Hindlimb muscle (tissue), 1 donor: ENCODE measurements at regions not wholly inside any gene's neighbourhood (a gene's known extent, or its start where the extent isn't known, plus 50 kb on each side); places are given as distances from the start of the nearest gene placed in this dataset.
A peak's percentile ranks its signal among the peaks of the same experiment; 100 is the strongest.

Experiments used
- DNase-seq: peaks from one replicate; pipeline ENCODE4 v3.0.0-alpha.2; 2013

DNA sequence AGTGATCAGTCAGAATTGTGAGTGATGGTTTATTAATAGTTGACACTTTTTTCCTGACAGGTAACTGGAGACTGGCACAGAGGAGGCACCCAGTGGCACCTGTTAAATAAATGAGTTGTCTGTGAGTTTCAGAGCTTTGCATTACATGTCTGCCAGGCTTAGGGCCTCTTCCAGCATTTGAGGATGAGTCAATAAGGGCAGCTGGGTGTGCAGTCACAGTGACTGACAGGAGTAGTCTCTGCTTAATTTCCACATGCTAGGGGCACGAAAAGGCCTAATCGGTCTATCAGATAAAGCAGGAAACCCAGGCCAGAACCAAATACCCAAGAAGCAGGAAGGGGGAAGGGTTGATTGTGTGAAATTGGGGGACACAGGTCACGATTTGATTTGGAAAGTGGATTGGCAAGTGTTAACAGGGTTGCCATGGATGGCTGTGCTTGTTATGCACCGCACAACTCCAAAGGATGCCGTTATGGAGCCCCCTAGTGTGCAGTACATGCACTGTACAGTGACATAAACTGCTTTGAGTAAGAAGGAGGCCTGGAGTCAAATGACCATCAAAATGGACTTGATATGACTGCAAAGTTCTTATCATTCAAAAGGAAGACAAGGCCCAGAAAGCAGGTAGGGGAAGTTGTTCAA lies 111.9 kb upstream of the GGTLC1 start:
- peak; percentile 24 for DNase-seq

- DNase-seq = no peak
These were observed 110.3 kb upstream of the GGTLC1 start for GRCh38 chr20:24098886-24099285.

DNA sequence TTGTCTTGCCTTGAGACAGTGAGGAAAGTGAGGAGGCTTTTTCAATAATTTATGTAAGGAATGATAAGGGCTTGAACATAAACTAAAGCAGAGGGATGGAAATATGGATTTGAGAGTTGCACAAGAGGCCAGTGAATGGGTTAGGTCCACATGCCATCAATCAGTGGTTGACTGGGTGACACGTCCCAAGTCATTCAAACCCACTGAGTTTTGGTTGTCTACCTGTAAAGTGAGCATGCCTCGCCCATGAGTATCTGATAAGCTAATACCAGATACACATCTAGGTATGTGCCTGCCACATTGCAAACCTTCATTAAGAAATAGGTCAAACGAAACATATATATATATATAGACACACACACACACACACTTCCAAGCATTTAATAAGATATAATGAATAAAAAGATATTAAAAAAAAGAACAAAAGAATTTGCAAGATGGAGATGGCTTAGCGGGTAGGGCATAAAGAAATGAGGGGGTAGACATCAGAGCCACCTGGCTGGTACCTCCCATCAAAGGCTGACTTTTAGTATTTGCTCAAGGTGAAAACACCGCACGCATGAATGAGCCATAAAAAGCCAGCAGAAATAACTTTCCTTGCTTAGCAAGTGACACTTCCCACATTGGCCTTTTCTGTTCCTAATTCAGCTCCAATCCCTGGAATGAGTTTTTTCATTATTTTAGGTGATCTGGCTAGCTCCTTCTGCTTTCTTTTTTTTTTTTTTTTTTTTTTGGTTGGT lies 109.1 kb upstream of the GGTLC1 start:
- no peak for DNase-seq

DNA sequence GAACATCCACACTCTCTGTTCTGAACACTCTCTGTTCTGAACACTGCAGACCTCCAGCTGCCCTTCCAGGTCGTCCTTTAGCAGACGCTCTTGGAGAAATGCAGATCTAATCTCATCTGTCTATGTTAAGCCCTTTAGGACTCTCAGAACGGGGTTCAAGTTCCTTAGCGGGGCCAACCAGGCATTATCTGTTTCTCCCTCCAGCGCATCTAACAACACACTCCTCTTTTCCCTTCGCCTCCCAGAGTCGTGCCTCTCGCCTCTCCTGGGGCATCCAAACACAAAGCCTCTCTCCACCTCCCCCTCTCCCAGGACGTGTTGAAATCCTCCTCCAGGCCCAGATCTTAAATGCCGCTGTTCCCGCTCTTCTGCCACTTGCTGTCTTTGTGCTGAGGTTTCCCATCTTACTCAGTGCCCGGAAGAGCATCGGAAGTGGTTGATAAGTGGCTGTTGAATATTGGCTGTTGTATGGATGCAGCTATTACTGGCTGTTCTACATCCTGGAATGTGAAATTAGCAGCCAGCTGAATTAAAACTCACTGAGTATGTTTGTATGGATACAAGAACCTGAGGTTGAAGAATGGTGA lies 108.4 kb upstream of the GGTLC1 start:
- no peak for DNase-seq

DNA sequence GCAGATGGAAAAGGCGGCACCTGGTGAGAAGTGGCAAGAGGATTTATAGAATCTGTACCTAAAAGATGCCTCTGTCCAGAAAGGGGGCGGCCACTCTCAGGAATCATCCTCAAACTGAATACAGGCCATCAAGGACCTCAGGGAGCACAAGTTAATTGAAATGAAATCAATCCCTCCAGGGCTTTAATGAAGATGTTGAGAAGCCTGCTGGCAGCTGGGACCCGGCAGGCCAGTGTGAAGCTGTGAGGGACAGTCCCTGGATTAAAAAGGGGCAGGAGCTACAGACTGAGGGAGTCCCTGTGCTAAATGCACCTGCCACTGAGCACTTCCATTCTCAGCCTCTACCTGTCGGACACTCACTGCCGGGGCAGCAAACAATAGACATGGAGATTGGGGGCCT lies 107.7 kb upstream of the GGTLC1 start:
- DNase-seq = no peak

GRCh38 chr20:24095756-24096155 lies 107.2 kb upstream of the GGTLC1 start:
- DNase-seq = no peak

- DNase-seq = no peak
These were observed 106.7 kb upstream of the GGTLC1 start for GRCh38 chr20:24095303-24095702.

DNA sequence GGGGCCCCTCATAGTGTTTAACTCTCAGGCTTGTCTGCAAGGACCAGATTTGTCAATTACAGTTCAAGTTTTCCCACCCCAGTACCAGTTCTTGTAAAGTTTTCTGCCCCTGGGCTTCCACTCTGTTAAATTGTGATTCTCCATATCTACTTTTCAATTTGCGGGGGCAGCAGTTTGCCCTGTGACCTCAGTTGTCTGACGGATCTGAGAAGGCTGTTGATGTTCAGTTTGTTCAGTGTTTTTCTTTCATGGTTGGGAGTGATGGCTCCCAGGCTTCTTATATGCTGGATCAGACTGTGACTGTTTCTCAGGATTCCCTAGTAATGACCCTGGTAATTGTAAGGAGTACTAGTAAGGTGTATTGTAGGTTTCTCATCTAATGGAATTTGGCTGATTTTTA lies 101.0 kb upstream of the GGTLC1 start:
- no peak for DNase-seq

DNA sequence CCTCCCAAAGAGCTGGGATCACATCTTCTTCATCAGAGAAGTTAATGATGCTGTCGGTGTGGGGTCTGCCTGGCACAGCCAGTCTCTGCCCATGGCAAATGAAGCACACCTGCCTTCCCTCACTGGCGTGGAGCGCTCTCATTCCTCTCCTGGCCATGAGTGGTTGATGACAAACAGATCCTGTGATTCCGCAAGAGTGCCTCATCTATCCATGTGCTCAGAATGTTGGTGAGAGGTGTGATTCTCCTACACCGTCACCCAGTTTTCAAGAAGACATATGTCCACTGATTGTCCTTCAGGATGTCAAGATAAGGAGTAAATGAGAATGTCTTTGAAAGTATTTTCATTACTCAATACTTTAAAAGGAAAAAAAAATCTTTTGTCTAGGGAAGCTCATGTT lies 97.5 kb upstream of the GGTLC1 start:
- no peak for DNase-seq

DNA sequence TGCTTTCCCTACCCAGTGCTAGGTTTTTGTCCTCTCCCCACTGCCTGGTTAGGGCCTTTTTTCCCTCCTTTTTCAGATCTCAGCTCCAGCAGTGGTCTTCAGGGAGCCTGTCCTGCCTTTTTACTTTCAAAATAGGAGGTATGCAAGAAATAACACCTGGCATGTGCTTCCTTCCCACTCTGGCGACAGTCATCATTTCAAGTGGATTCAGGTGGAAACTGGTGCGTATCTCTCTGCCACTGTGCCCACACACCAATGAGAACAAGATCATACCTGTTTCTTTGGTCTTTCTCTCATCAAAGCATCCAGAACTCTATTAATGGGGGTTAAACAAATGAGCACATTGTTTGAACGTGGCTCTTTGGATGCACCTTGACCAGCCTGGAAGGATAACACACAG lies 95.7 kb upstream of the GGTLC1 start:
- DNase-seq = no peak

- DNase-seq = no peak
These were observed 92.5 kb upstream of the GGTLC1 start for GRCh38 chr20:24081077-24081476.

GRCh38 chr20:24079661-24080412 lies 91.3 kb upstream of the GGTLC1 start:
- no peak for DNase-seq

DNA sequence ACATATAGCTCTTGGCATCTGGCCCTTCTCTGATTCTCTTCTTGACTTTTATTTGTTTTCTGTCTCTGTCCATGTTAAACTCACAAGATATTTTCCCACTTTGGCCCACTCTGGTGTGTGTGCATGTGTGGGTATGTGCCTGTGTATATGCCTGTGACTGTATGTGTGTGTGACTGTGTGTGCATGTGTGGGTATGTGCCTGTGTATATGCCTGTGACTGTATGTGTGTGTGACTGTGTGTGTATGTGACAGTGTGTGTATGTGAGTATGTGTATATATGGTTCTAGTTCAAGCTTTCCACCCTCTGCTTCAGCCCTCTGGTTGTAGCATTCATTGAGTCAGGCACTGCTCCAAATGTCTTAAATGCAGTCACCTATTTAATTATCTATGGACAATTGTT lies 88.6 kb upstream of the GGTLC1 start:
- no peak for DNase-seq

GRCh38 chr20:24070679-24071078 lies 82.1 kb upstream of the GGTLC1 start:
- no peak for DNase-seq

DNA sequence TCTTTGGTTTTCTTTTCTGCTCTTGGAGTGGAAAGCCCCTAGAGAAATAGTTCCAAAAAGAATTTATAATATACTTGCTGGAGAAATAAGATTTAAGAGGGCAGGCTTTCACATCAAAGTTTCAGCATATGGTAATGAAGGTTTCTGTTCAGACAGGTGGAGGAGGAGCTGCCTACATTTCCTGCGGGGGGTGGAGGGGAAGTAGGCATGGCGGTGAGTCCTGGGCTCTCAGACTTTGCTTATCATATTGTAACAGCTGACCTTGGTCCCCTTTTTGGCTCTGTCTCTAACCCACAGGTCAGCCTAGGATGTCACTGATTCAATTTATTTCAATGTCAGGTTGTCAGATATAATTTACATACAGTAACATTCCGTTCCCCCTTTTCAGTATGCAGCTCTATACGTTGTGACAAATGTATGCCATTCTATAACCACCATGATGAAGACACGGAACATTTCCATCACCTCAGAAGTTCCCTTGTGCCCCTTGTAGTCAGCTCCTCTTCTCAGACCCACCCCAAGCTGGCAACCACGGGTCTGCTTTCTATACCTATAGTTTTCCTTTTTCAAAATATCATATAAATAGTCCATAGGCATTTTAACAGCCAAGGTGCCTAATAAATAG lies 77.6 kb upstream of the GGTLC1 start:
- DNase-seq = no peak

- DNase-seq = no peak
These were observed 76.3 kb upstream of the GGTLC1 start for GRCh38 chr20:24064915-24065314.

DNA sequence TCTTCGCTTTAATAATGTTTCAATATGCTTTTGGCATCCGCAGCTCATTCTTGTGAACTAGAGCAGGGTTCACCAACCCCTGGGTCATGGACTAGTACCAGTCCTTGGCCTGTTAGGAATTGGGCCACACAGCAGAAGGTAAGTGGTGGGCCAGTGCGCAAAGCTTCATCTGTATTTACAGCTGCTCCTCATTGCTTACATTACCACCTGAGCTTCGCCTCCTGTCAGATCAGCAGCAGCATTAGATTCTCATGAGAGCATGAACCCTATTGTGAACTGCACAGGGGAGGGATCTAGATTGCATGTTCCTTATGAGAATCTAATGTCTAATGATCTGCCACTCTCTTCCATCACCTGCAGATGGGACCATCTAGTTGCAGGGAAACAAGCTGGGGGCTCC lies 75.5 kb upstream of the GGTLC1 start:
- DNase-seq = no peak

- no peak for DNase-seq
These were observed 74.5 kb upstream of the GGTLC1 start for GRCh38 chr20:24063100-24063499.

GRCh38 chr20:24060851-24061590 lies 72.4 kb upstream of the GGTLC1 start:
- DNase-seq = no peak

GRCh38 chr20:24059174-24059573 lies 70.6 kb upstream of the GGTLC1 start:
- DNase-seq = no peak

DNA sequence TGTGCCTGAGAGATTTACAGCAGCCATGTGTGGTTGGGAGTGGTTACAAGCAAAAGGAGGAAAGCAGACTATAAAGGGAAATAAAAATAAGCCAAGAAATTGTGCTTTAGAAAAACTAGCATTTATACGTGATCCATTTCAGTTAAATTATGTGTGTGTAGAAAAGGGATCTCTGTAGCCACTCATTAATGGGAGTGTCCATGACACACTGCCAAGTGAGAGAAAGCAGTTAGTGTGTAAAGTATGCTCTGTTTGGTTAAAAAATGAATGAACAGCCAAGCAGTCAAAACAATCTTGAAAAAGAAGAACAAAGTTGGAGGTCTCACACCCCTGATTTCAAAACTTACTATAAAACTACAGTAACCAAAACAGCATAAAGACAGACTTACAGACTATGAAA lies 67.9 kb upstream of the GGTLC1 start:
- DNase-seq = no peak

- no peak for DNase-seq
These were observed 64.2 kb upstream of the GGTLC1 start for GRCh38 chr20:24052599-24053275.
